ENCODE measurements at regions not wholly inside any gene's neighbourhood (a gene's known extent, or its start where the extent isn't known, plus 50 kb on each side); places are given as distances from the start of the nearest gene placed in this dataset.

DNA sequence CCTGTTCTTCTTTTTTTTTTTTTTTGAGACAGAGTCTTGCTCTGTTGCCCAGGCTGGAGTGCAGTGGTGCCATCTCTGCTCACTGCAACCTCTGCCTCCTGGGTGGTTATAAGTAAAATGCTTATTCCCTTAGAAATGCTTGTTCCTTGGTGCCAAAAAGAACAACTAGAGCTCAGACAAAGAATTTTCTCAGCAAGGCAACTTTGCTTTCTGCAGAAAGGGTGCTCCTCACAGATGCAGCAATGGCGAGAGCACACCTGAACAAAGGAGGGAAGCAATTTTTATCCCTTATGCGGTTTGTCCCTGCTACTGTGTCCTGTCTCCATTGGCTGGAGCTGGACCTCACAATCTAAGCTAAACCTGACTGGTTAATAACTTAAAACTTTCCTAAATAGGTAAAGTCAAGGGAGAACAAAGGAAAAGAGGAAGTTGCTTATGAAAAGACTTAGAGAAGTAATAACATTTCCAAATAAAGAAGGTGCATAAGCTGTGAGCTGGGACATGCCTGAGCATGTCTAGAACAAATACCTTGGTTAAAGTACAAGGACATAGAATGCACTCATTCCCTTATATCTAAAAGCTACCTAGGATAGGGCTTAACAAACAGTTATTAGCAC lies 90.0 kb upstream of the PRR5 start:
- DNase-seq, result no peak

DNA sequence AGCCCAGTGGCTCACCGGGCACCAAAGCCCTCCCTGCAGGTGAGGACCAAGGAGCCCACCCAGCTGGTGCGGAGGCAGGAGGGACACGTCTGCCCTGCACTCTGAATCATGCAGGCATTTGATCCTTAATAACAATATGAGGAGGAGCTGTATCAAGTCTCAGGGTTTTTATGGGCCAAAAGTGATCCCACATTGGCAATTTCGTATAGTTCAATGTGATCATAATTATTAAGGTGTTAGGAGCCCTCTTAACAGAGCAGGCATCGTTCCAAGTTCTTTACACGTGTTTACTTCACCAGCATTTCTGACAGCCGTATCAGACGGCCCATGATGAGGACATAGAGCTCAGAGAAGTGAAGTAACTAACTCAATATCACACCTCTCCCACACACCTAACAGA lies 91.9 kb upstream of the PRR5 start:
- no peak for DNase-seq

DNA sequence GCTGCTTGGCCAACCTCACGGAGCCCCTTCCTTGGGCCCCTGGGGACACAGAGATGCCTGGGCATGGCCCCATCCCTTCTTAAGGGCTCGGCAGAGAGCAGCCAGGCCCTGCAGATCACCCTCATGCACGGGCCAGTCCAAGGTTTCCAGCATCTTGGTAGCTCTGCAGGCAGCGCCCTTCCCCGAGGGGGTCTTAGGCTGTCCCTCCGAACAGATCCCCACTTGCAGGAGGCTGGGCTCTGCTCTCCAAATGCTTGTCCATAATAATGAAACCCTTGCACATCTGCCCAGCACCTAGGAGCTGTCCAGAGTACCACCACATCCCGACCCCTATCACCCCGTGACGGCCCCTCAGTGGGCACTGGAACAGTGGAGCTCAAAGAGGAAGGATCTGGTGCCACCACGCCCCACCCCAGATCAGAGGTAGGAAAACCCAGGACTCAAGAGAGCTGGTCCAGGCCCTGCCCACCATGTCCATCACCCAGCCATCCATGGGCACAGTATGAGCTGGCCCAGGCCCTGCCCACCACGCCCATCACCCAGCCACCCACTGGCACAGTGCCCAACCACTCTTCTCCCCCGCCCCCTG lies 92.5 kb upstream of the PRR5 start:
- DNase-seq, result no peak

DNA sequence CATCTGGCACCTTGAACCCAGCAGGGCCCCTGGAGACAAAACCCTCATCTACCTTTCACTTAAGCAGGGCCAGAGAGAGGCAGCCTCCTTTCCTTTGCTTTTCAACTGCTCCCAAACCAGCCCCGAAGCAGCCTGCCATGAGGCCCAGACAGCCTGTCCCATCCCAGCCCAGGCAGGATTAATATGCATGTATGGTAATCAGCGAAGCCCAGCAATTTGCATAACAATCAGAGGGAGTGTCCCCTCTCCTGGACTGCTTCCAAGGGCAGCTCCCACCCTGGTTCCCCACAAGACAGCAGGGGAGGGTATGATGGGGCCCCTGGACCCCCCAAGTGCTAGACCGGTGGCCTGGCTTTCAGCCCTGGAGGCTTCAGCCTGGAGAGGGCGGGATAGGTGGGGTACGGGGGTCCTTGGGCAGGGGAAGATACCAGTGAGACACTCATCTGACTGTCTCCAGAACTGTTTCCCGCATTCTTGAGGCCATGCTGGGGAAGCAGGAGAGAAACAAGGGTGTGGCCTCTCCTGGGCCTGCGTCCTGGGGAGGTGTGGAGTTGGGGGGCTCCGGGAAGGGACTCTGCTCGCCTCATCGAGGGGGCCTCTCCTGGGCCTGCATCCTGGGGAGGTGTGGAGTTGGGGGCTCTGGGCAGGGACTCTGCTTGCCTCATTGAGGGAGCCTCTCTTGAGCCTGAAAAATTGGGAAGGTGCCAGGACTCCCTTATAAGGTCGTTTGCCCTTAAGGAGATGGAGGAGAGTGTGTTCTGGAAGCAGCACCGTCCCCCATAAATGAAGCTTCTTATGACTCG lies 93.2 kb upstream of the PRR5 start:
- DNase-seq, result no peak

DNA sequence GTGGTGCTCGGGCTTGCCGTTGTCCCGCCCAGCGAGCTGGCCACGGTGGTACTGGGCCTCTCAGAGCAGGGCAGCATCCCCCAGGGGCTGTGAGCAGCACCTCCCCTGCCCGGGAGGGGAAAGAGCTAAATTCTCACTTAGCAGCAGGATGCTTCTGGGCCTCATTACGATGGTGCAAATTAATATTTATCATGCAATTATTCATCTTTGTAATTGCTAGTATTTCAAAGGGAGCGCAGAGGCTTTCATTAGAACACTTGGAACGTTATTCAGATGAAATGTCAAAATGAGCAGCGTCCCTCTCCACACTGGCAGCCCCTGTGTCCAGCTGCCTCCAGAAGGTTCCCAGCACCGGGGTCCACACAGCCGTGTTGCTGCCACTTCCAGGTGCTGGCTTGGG lies 95.9 kb upstream of the PRR5 start:
- no peak for DNase-seq

GRCh38 chr22:44605486-44605885 lies 96.5 kb upstream of the PRR5 start:
- DNase-seq, result no peak

DNA sequence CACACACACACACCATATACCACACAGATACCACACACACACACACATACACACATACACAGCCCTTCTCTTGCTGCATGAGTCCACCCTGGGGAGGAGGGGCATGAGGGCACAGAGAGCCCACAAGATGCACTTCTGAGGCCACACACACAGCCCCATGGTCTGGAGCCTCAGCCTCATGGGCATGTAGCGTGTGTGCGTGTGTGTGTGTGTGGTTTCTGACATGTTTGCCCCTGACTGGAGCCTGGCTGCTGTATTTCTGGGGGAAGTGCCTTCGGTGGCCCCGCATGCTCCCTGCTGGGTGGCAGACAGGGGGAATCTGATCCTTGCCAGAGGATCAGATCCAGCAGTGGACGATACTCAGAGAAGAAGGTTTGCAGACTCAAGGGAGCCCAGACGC lies 97.0 kb upstream of the PRR5 start:
- DNase-seq, result no peak

- no peak for DNase-seq
Observed at GRCh38 chr22:44604455-44604854, 97.5 kb upstream of the PRR5 start.

GRCh38 chr22:44603767-44604166 lies 98.2 kb upstream of the PRR5 start:
- no peak for DNase-seq

DNA sequence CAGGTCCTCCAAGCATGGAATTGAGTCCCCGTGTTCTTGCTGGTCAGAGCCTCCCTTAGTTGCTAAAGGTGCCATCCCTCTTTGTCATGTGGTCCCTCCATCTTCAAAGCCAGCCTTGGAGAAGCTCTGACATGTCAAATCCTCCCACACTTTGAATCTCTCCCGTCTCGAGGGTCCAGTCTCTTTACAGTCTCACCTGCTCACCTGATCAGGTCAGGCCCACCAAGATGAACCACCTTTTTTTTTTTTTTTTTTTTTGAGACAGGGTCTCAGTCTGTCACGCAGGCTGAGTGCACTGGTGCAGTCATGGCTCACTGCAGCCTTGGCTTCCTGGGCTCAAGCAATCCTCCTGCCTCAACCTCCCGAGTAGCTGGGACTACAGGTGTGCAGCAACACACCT lies 100.3 kb upstream of the PRR5 start:
- DNase-seq, result no peak

DNA sequence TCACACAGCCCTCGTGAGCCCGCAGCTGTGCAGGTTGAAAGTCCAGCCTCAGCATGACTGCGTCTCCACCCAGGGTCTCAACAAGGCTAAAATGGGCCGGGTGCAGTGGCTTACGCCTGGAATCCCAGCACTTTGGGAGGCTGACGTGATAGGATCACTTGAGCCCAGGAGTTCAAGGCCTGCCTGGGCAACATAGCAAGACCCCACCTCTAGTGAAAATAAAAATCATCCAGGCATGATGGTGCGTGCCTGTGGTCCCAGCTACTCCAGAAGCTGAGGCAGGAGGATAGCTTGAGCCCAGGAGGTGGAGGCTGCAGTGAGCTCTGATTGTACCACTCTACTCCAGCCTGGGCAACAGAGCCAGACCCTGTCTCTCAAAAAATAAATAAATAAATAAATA lies 100.8 kb upstream of the PRR5 start:
- DNase-seq, result no peak

GRCh38 chr22:44600207-44600785 lies 101.7 kb upstream of the PRR5 start:
- no peak for DNase-seq

GRCh38 chr22:44599500-44600140 lies 101.6 kb upstream of the RTL6 start:
- no peak for DNase-seq

GRCh38 chr22:44599084-44599483 lies 101.1 kb upstream of the RTL6 start:
- no peak for DNase-seq

DNA sequence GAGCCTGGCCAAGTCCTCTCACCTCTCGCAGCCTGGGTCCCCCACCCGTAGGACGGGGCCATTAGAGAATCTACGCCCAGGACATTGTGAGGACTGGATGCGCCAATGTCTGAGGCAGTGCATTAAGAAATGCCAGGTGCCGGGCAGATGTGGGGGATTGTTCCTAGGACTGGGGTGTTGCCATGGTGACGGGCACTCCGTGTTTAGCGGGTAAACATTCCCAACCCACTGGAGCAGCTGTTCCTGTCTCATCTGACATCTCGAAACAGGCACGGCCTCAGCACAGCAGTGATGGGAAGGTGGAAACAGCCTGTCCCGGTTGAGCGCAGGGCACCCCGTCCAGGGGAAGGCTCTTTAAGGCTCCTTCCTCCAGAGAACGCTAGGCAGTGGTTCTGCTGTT lies 99.6 kb upstream of the RTL6 start:
- no peak for DNase-seq

DNA sequence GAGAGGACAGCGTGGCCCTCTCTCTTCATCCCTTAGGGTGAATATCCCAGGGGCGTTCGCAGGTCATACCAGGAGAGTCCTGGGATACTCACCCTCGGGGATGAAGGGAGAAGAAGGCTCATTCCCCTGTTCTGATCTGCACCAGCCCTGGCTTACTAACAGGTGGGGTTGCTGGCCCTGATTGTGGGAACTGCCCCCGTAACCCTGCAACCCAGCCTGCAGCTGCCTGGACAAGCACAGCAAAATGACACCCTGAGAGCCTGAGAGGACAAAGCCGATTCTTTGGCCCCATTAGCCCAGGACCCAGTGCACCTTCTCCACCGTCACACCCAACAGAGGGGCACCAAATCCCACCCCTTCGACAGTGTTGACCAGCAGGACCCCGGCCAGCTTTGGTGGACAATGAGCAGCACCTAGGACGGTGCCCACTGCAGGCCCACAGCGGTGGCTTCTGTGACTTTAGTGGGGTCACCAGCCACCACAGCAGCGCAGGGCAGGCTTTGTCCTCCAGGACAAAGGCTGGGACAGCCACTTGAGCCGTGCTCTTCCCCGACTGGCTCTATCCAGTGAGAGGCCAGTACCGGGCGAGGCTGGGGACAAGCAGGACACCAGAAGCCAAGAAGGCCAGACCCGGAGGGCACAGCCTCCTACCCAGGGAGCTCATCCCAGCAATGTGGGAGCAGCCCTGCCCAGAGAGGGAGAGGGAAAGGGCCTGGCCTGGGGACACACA lies 98.5 kb upstream of the RTL6 start:
- no peak for DNase-seq

GRCh38 chr22:44595841-44596341 lies 97.9 kb upstream of the RTL6 start:
- peak; percentile 60 for DNase-seq

DNA sequence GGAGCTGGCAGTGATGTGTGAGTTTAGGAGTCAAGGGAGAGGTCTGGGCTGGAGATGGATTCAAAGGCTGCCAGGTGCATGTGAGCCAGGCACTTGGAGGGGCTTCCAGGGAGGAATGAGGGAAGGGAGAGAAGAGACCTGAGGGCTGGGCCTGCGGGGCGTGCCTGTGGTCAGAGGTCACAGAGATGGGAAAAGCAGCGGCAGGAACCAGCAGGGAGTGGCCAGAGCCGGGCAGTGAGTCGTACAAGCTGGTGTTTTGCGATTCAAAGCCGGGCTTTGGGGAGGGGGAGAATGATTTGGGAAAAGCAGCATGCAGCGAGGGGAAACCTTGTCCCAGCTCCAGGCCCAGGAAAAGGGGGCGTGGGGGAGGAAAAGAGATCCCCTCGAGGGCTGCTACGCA lies 96.9 kb upstream of the RTL6 start:
- no peak for DNase-seq

DNA sequence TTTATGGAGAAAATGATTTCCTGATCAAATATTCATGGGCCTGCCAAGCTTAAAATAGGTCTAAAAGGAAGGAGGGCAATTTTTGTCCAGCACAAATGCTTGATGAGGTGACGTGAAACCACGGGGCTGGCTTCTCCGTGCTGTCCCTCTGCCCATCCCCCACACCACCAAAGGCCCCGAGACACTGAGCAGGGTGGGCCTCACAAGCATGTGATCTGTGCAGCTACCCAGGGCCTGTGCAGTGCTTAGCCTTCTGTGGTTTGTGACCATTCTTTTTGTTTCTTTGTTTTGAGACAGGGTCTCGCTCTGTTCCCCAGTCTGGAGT lies 94.8 kb upstream of the RTL6 start:
- DNase-seq, result no peak

GRCh38 chr22:44592126-44592823 lies 94.2 kb upstream of the RTL6 start:
- no peak for DNase-seq

DNA sequence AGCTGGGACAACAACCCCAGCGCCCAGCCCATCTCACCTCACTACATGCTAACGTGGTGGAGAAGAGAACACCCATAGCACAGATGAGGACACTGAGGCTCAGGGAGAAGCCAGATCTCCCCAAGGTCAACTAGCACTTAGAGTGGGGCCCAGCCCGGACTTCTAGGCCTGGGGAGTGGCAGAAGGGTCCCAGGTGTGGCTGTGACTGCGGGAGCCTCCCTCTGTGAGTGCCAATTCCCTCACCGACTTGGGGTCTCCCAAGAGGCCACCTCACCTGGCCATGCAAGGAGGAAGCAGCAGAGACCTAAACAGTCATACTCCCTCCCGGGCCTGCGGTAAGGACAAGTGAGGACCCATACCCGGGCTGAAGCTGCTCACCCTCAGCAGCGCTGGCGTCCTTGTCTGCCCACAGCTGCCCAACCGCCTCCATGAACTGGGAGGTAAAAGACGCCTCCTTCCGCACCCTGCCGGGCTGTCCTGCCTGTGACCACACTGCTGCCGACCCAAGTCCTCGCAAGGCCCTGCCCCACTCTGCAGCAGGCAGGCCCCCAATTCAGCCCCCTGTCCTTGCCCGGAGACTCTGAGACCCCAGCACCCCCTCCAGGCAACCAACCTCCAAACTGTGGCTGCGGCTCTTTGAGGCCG lies 93.2 kb upstream of the RTL6 start:
- DNase-seq, result no peak

DNA sequence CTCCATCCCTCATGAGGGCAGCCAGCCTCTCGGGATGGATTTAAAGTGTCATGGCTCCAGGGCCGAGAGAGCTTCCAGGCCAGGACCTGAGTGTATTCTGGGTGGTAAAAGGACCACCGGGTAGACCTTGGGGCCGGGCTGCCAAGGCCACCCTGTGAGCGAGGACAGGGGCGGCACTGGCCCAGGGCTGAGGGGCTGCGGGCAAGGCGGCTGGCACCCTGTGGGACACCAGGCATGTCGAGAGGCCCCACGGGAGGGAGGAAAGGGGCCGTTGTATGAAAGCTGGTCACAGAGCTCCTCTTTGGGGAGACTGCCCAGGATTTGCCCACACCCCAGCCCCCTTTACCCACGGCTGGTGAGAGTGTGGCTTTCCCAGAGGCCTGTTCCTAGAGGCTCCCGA lies 92.3 kb upstream of the RTL6 start:
- DNase-seq, result no peak

Measured in activated CD8-positive, alpha-beta memory T cell treated with anti-CD3 and anti-CD28 coated beads for 24 hours (primary cell).